Pancreas (tissue), 10 donors: ENCODE measurements at regions not wholly inside any gene's neighbourhood (a gene's known extent, or its start where the extent isn't known, plus 50 kb on each side); places are given as distances from the start of the nearest gene placed in this dataset.

Experiments used
- ATAC-seq, 4 donors: fragments of 200-7000 bp; cut with Tn5 transposase; one replicate each; pipeline versions ENCODE4 v1.8.0 to v1.9.1; 2020; ENCODE audit warnings: mild to moderate bottlenecking in 4 of 4, moderate library complexity in 4 of 4
- DNase-seq, 6 donors: peaks; one replicate each; pipeline ENCODE4 v3.0.0-alpha.2; 2020
- FAIRE-seq: peaks from 2 replicates; lab custom pipeline; 2012; peaks lifted over from hg19 to GRCh38; lab: Jason Lieb, UNC
- H3K27ac ChIP-seq, 4 donors: fragments of 200-600 bp; sonication (generic); 1 replicate in 3 of 4; 2 replicates in 1 of 4; pipeline versions ENCODE4 v1.5.0 to v1.8.0; 2020
- H3K27me3 ChIP-seq, 4 donors: fragments of 200-600 bp; one replicate each; pipeline ENCODE4 v1.8.0; 2021
- H3K36me3 ChIP-seq, 3 donors: fragments of 200-600 bp; sonication (generic) in 1 of 3; one replicate each; pipeline versions ENCODE4 v1.5.0 to v1.8.0; 2020 to 2021
- H3K4me1 ChIP-seq, 3 donors: fragments of 200-600 bp; one replicate each; pipeline ENCODE4 v1.8.0; 2021
- H3K4me3 ChIP-seq, 4 donors: fragments of 200-600 bp; sonication (generic) in 2 of 4; one replicate each; pipeline versions ENCODE4 v1.5.0 to v1.8.0; 2020 to 2021
- H3K9me3 ChIP-seq, 4 donors: fragments of 200-600 bp; one replicate each; pipeline ENCODE4 v1.8.0; 2021
- CTCF ChIP-seq, 4 donors: fragments of 200-600 bp; sonication (generic) in 3 of 4; IDR thresholded peaks; one replicate each; pipeline versions ENCODE4 v1.5.0 to v1.8.0; 2021; ENCODE audit warnings: antibody characterized with exemption in 4 of 4
- WGBS, 2 donors: extraction: QIAGEN DNeasy Blood & Tissue Kit; methylation state at CpG; one replicate each; pipeline ENCODE4 v1.1.7; 2013; 5-methylcytosine and 5-hydroxymethylcytosine counted together
- intact Hi-C, 3 donors: fragments of 100-400 bp; cut with DNase I; formaldehyde crosslinking; loops; one replicate each; pipeline versions ENCODE4 v1.11.1 to v1.14.2; 2022
- donor health status: healthy with polysubstance abuse.
- donor health status: DM: no; HTN: no; CAD: no; lungs with moderate emphysema.
- donor health status: DM: no; HTN: no; CAD: no.
- donor health status: control.
- donor health status: control.
- donor health status: Bipolar disorder and iron deficiency.
- donor health status: DM: yes; HTN: yes; CAD: no.
- donor health status: DM: no; HTN: no; CAD: no.
- donor health status: DM: no; HTN: no; CAD: no.
- donor health status: DM: yes; HTN: yes; CAD: no.

- intact Hi-C loops = no loop called here
- no peak for TF ChIP-seq CTCF (IDR thresholded peaks at IDR 0.05)
- no peak overlapping the region for H3K4me3 ChIP-seq
- no peaks in the 10 kb centered on the region for H3K36me3 ChIP-seq
- no peaks in the 10 kb centered on the region for H3K9me3 ChIP-seq
- no peak overlapping the region for H3K27ac ChIP-seq
- WGBS, 2 donors = 84 to 93% methylated on average over 2 of the region's 2 CpGs
- no peak for ATAC-seq
- no peak for FAIRE-seq
- no peaks in the 10 kb centered on the region for H3K4me1 ChIP-seq
- DNase-seq = no peak
- no peaks in the 10 kb centered on the region for H3K27me3 ChIP-seq
Observed at GRCh38 chr5:136626531-136626930, 261.2 kb upstream of the TRPC7 start.

- no peak for TF ChIP-seq CTCF (IDR thresholded peaks at IDR 0.05)
- no peak overlapping the region for H3K4me3 ChIP-seq
- FAIRE-seq = no peak
- H3K36me3 ChIP-seq = no peaks in the 10 kb centered on the region
- no peak for DNase-seq
- ATAC-seq = no peak
- no peaks in the 10 kb centered on the region for H3K27me3 ChIP-seq
- intact Hi-C loops = no loop called here
- no peaks in the 10 kb centered on the region for H3K9me3 ChIP-seq
- no peak overlapping the region for H3K27ac ChIP-seq
- H3K4me1 ChIP-seq = no peaks in the 10 kb centered on the region
Observed at GRCh38 chr5:136622747-136623146, 257.4 kb upstream of the TRPC7 start.

GRCh38 chr5:136621743-136622142 lies 256.4 kb upstream of the TRPC7 start:
- intact Hi-C loops = no loop called here
- Histone ChIP-seq H3K36me3 (no peaks in the 10 kb centered on the region), H3K9me3 (no peaks in the 10 kb centered on the region), H3K27ac (no peak overlapping the region), H3K4me3 (no peak overlapping the region), H3K4me1 (no peaks in the 10 kb centered on the region), H3K27me3 (no peaks in the 10 kb centered on the region)
- DNase-seq = no peak
- TF ChIP-seq CTCF (IDR thresholded peaks at IDR 0.05) = no peak
- no peak for ATAC-seq
- no peak for FAIRE-seq
- WGBS, 2 donors = 40 to 42% methylated on average over 3 of the region's 3 CpGs

- TF ChIP-seq CTCF (IDR thresholded peaks at IDR 0.05) = no peak
- intact Hi-C loops = no loop called here
- DNase-seq (no peak), FAIRE-seq (no peak), ATAC-seq (no peak)
- H3K27ac ChIP-seq = no peak overlapping the region
- no peaks in the 10 kb centered on the region for H3K4me1 ChIP-seq
- WGBS, 2 donors = 79 to 97% methylated on average over 1 of the region's 1 CpG
- no peaks in the 10 kb centered on the region for H3K27me3 ChIP-seq
- no peaks in the 10 kb centered on the region for H3K36me3 ChIP-seq
- H3K4me3 ChIP-seq = no peak overlapping the region
- H3K9me3 ChIP-seq = no peaks in the 10 kb centered on the region
Observed at GRCh38 chr5:136620621-136621020, 255.3 kb upstream of the TRPC7 start.

GRCh38 chr5:136620016-136620419 lies 254.7 kb upstream of the TRPC7 start:
- TF ChIP-seq CTCF (IDR thresholded peaks at IDR 0.05) = no peak

More at GRCh38 chr5:136620016-136620419, 254.7 kb upstream of the TRPC7 start:
- H3K27me3 ChIP-seq = no peaks in the 10 kb centered on the region
- DNase-seq = no peak
- no peaks in the 10 kb centered on the region for H3K4me1 ChIP-seq
- WGBS, 2 donors = 50 to 59% methylated on average over 1 of the region's 1 CpG
- no peaks in the 10 kb centered on the region for H3K9me3 ChIP-seq
- no peak overlapping the region for H3K4me3 ChIP-seq
- FAIRE-seq = no peak
- intact Hi-C loops = no loop called here
- ATAC-seq = no peak
- H3K36me3 ChIP-seq = no peaks in the 10 kb centered on the region
- H3K27ac ChIP-seq = no peak overlapping the region
